Spleen (tissue), 7 donors: ENCODE measurements at regions not wholly inside any gene's neighbourhood (a gene's known extent, or its start where the extent isn't known, plus 50 kb on each side); places are given as distances from the start of the nearest gene placed in this dataset.

Source experiments
- POLR2A ChIP-seq, 3 donors: fragments of 450-650 bp; IDR thresholded peaks; one replicate each; pipeline ENCODE4 v1.5.1; 2017; ENCODE audit warnings: antibody characterized with exemption in 3 of 3, mild to moderate bottlenecking in 1 of 3
- TF ChIP-seq, protein P1 (sequence below), 11 experiments: fragments of 200-600 bp in 7 of 11; fragments of 450-650 bp in 4 of 11; sonication (generic) in 4 of 11; IDR thresholded peaks in 8 of 11; conservative IDR thresholded peaks in 3 of 11; 1 replicate in 7 of 11; 2 replicates in 4 of 11; pipeline versions ENCODE4 v1.4.0 to v1.8.0; 2016 to 2021; ENCODE audit warnings: antibody characterized with exemption in 11 of 11, inconsistent platforms in 4 of 11, mild to moderate bottlenecking in 1 of 11
- donor health status: DM: no; HTN: no; CAD: no; lungs with moderate emphysema.
- donor health status: DM: no; HTN: no; CAD: no.
- donor health status: DM: no; HTN: no; CAD: no.

DNA sequence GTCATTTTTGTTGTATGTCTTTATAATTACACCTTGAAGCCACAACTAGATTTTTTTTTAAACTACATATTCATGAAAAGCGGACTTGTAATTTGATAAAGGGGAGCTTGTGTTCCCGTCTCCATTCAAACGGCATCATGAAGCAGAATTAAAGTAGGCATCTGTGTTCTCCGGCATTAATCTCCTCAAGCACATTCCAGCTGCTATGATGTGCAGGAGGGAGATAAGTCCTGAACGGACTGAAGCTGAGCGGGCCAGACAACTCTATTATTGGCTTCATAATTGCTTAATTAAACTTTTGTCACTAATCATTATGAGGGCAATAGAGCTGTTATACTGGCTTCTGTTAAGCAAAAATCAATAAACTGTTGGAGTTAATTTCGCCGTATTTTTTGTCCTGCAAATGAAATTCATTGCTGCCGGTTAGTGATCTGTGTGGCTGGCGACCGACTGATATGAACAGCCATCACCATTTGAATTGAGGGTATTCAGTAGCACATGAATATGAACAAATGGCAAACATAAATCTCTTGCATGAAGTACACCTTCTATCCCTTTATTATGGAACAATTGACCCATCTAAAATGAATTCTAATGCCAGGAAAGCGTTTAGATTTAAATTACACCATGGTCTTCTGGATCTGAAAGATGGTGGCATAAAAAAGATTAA, 408.8 kb upstream of the IRX1 start:
- TF ChIP-seq, protein P1, sequence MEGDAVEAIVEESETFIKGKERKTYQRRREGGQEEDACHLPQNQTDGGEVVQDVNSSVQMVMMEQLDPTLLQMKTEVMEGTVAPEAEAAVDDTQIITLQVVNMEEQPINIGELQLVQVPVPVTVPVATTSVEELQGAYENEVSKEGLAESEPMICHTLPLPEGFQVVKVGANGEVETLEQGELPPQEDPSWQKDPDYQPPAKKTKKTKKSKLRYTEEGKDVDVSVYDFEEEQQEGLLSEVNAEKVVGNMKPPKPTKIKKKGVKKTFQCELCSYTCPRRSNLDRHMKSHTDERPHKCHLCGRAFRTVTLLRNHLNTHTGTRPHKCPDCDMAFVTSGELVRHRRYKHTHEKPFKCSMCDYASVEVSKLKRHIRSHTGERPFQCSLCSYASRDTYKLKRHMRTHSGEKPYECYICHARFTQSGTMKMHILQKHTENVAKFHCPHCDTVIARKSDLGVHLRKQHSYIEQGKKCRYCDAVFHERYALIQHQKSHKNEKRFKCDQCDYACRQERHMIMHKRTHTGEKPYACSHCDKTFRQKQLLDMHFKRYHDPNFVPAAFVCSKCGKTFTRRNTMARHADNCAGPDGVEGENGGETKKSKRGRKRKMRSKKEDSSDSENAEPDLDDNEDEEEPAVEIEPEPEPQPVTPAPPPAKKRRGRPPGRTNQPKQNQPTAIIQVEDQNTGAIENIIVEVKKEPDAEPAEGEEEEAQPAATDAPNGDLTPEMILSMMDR (IDR thresholded peaks at IDR 0.05 in 8 of 11, conservative IDR thresholded peaks at IDR 0.05 in 3 of 11): no peak
- no peak for TF ChIP-seq POLR2A (IDR thresholded peaks at IDR 0.05)
